ENCODE measurements at regions not wholly inside any gene's neighbourhood (a gene's known extent, or its start where the extent isn't known, plus 50 kb on each side); places are given as distances from the start of the nearest gene placed in this dataset.

GRCh38 chr19:31013384-31014020, 335.7 kb downstream of the TSHZ3 start:
- TF ChIP-seq CTCF (IDR thresholded peaks at IDR 0.05; ENCODE audit: poor library complexity, severe bottlenecking) (no peak), EZH2 (IDR thresholded peaks at IDR 0.05; ENCODE audit: borderline replicate concordance, insufficient read depth, low read length, poor library complexity, severe bottlenecking) (no peak), EP300 (conservative IDR thresholded peaks at IDR 0.05; ENCODE audit: poor library complexity, severe bottlenecking) (no peak), REST (IDR thresholded peaks at IDR 0.05; ENCODE audit: borderline replicate concordance) (no peak), RAD21 (conservative IDR thresholded peaks at IDR 0.05) (no peak)

Measured in neural cell (in vitro differentiated cells).